DND-41 (cell line): ENCODE measurements at regions not wholly inside any gene's neighbourhood (a gene's known extent, or its start where the extent isn't known, plus 50 kb on each side); places are given as distances from the start of the nearest gene placed in this dataset.

Experiments used
- ATAC-seq: fragments of 200-7000 bp; cut with Tn5 transposase; 3 replicates; pipeline ENCODE4 v1.9.1; 2021; ENCODE audit warnings: low read depth; ENCODE audit not compliant: insufficient read depth
- DNase-seq: peaks from one replicate; pipeline ENCODE4 v3.0.0-alpha.2; 2020
- H2AFZ ChIP-seq: 2 replicates; pipeline ENCODE4 v1.6.0; 2012; ENCODE audit warnings: low read depth, low read length
- H3K27ac ChIP-seq: 2 replicates; pipeline ENCODE4 v1.5.1; 2012; ENCODE audit warnings: low read length, inconsistent platforms
- H3K27me3 ChIP-seq: fragments of 200-600 bp; sonication (generic); 2 replicates; pipeline ENCODE4 v1.6.0; 2012; ENCODE audit warnings: low read length, mild to moderate bottlenecking, inconsistent platforms; ENCODE audit not compliant: insufficient read depth, poor library complexity
- H3K36me3 ChIP-seq: 2 replicates; pipeline ENCODE4 v1.5.1; 2012; ENCODE audit warnings: low read length, inconsistent platforms; ENCODE audit not compliant: insufficient read depth
- H3K4me1 ChIP-seq: 2 replicates; pipeline ENCODE4 v1.5.1; 2012; ENCODE audit warnings: mild to moderate bottlenecking, low read length; ENCODE audit not compliant: insufficient read depth
- H3K4me2 ChIP-seq: 2 replicates; pipeline ENCODE4 v1.6.0; 2012; ENCODE audit warnings: mild to moderate bottlenecking, moderate library complexity, low read length, inconsistent platforms; ENCODE audit not compliant: insufficient read depth
- H3K4me3 ChIP-seq, 2 experiments: fragments of 200-600 bp in 1 of 2; shearing (Covaris generic) in 1 of 2; 2 replicates each; pipeline ENCODE4 v1.5.1; 2012 to 2016; ENCODE audit warnings: inconsistent platforms in 2 of 2, low read length in 2 of 2, mild to moderate bottlenecking in 2 of 2, low read depth in 1 of 2, moderate library complexity in 1 of 2
- H3K79me2 ChIP-seq: 2 replicates; pipeline ENCODE4 v1.6.0; 2012; ENCODE audit warnings: low read length, inconsistent platforms; ENCODE audit not compliant: insufficient read depth
- H3K9ac ChIP-seq: 2 replicates; pipeline ENCODE4 v1.6.0; 2012; ENCODE audit warnings: low read depth, mild to moderate bottlenecking, inconsistent platforms, low read length, moderate library complexity
- H3K9me3 ChIP-seq: 2 replicates; pipeline ENCODE4 v1.5.1; 2012; ENCODE audit warnings: low read length, moderate library complexity, mild to moderate bottlenecking, inconsistent platforms; ENCODE audit not compliant: insufficient read depth, severe bottlenecking
- H4K20me1 ChIP-seq: 2 replicates; pipeline ENCODE4 v1.6.0; 2012; ENCODE audit warnings: low read length; ENCODE audit not compliant: insufficient read depth
- CTCF ChIP-seq: IDR thresholded peaks from 2 replicates; pipeline ENCODE4 v1.5.1; 2012; ENCODE audit warnings: borderline replicate concordance, low read length, moderate library complexity, mild to moderate bottlenecking; ENCODE audit not compliant: poor library complexity, severe bottlenecking; ENCODE audit errors: extremely low read depth
- EZH2 ChIP-seq: IDR thresholded peaks from 3 replicates; pipeline ENCODE4 v1.6.1; 2012; ENCODE audit warnings: borderline replicate concordance, low read depth, mild to moderate bottlenecking, moderate library complexity, low read length, inconsistent platforms; ENCODE audit not compliant: severe bottlenecking

- no peaks in the 10 kb centered on the region for H3K27me3 ChIP-seq
- DNase-seq (no peak), ATAC-seq (no peak)
- no peak overlapping the region for H3K9ac ChIP-seq
- TF ChIP-seq EZH2 (no peak), CTCF (no peak)
- no peaks in the 10 kb centered on the region for H3K4me1 ChIP-seq
- H2AFZ ChIP-seq, result no peak overlapping the region
- H4K20me1 ChIP-seq, result no peaks in the 10 kb centered on the region
- no peak overlapping the region for H3K27ac ChIP-seq
- H3K4me2 ChIP-seq, result no peak overlapping the region
- H3K79me2 ChIP-seq, result no peaks in the 10 kb centered on the region
- H3K9me3 ChIP-seq, result no peaks in the 10 kb centered on the region
- H3K36me3 ChIP-seq, result no peaks in the 10 kb centered on the region
- no peak overlapping the region for H3K4me3 ChIP-seq
Measured at GRCh38 chr5:125612181-125612721, 811.0 kb upstream of the GRAMD2B start.

DNA sequence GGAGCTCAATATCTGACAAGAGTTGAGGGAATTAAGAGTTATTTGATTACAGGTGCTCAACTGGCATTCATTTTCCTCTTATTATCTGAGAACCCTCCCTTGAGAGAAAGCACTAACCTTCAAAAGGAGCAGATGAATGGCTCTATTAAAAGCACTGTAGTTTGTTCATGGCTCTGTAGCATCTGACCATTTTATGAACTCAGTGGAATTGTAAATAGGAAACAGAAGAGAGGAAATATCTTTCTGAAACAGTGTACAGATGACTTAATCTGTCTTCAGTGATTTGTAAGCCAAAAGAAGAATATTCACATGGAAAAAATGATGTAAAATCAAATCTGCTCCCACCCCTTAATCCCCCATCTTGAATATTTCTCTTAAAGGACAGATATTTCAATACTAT lies 810.4 kb upstream of the GRAMD2B start:
- H3K9ac ChIP-seq, result no peak overlapping the region
- no peak overlapping the region for H3K4me2 ChIP-seq
- H2AFZ ChIP-seq, result no peak overlapping the region
- H4K20me1 ChIP-seq, result no peaks in the 10 kb centered on the region
- H3K79me2 ChIP-seq, result no peaks in the 10 kb centered on the region
- no peak overlapping the region for H3K27ac ChIP-seq
- H3K4me3 ChIP-seq, result no peak overlapping the region
- DNase-seq (no peak), ATAC-seq (no peak)
- TF ChIP-seq CTCF, result no peak
- TF ChIP-seq EZH2, result no peak
- H3K9me3 ChIP-seq, result no peaks in the 10 kb centered on the region
- no peaks in the 10 kb centered on the region for H3K27me3 ChIP-seq
- no peaks in the 10 kb centered on the region for H3K4me1 ChIP-seq
- no peaks in the 10 kb centered on the region for H3K36me3 ChIP-seq

DNA sequence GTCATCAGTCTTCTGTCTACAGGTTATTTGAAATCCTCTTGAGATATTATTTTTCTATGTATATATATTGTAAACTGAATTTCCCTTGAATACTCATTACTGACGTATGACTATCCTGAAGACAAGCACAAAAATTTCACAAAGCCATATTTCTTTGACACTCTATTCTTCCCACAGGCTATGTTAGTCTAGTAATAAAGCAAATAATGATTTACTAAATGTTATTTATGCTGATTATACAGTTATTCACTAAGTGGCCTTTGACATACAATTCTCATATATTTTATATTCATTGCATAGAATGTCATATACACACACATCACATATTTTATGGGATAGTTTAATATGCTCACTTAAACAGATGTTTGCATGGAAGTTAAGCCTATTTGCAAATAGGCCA lies 793.0 kb upstream of the GRAMD2B start:
- H3K27me3 ChIP-seq, result no peaks in the 10 kb centered on the region
- no peak overlapping the region for H3K9ac ChIP-seq
- no peaks in the 10 kb centered on the region for H3K9me3 ChIP-seq
- ATAC-seq, result no peak
- H2AFZ ChIP-seq, result no peak overlapping the region
- H3K27ac ChIP-seq, result no peak overlapping the region
- H3K4me1 ChIP-seq, result no peaks in the 10 kb centered on the region
- TF ChIP-seq CTCF (no peak), EZH2 (no peak)
- no peak overlapping the region for H3K4me3 ChIP-seq
- H3K36me3 ChIP-seq, result no peaks in the 10 kb centered on the region
- no peaks in the 10 kb centered on the region for H3K79me2 ChIP-seq
- H4K20me1 ChIP-seq, result no peaks in the 10 kb centered on the region
- no peak overlapping the region for H3K4me2 ChIP-seq
- DNase-seq, result no peak

- Histone ChIP-seq H3K9ac (no peak overlapping the region), H3K9me3 (no peaks in the 10 kb centered on the region), H3K36me3 (no peaks in the 10 kb centered on the region), H4K20me1 (no peaks in the 10 kb centered on the region), H3K4me2 (no peak overlapping the region), H3K27ac (no peak overlapping the region), H3K27me3 (no peaks in the 10 kb centered on the region), H3K4me1 (no peaks in the 10 kb centered on the region), H3K79me2 (no peaks in the 10 kb centered on the region), H2AFZ (no peak overlapping the region), H3K4me3 (no peak overlapping the region)
- TF ChIP-seq EZH2 (no peak), CTCF (no peak)
- ATAC-seq, result no peak
- no peak for DNase-seq
Measured at GRCh38 chr5:125633523-125633922, 789.7 kb upstream of the GRAMD2B start.
